HG02885 (cell line): ENCODE measurements at regions not wholly inside any gene's neighbourhood (a gene's known extent, or its start where the extent isn't known, plus 50 kb on each side); places are given as distances from the start of the nearest gene placed in this dataset.
"Not testable (repeated sequence)": the region's sequence is repeated elsewhere in the genome, so short reads cannot be mapped to it uniquely, and the experiment has no call there.

ENCODE experiments used
- ATAC-seq: cut with Tn5 transposase; IDR thresholded peaks from one replicate; pipeline ENCODE4 v1.9.1; 2021; ENCODE audit warnings: mild to moderate bottlenecking; ENCODE audit not compliant: unreplicated experiment, poor library complexity

DNA sequence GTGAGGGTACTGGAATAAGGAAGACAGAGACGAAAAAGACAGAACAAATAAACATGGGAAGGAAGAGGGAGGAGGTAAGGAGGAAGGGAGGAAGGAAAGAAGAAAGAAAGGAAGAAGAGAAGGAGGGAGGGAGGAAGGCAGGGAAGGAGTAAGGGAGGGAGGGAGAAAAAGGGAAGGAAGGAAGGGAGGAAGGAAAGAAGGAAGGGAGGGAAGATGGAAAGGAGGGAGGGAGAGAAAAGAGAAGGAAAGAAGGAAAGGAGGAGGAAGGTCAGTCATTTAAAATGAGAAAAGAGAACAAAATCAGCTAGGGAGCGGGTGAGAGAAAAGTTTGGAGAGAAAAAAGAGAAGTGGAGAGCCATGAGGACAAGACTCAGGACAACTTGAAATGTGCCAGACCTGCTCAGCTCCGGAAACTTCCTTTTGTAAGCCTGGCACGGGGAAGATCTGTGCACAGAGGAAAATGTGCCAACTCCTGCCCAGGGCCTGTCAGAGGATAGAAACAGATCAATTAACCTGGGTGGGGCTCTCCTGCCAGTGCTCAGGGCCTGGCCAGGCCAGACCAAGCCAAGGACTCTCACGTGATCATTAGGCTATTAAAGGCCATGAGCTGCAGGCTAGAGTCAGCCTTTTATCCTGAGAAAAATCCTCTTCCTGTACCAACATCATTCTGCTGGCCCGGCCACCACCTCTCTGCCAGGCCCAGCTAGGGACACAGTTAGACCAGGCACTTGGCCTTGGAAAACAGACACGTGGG is 50.1 kb upstream of the BCL6 start:
- no peak for ATAC-seq

DNA sequence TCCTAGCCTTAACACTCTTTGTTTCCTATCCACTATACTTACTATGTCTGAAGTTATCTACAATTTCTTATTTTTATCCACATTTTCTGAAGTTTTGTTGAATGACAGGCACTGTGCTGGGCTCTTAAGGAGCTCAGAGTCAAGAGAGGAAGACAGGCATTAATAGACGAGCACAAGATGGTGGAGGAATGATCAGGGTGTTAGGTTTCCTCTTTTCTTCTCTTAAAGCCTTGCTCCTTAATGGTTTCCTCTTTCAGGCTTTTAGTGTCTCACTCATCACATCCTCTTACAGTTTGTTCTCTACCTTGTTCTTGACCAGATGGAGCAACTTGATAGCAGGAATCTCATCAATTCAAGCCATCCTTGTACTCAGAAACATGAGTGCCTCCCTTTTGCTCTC is 52.9 kb upstream of the BCL6 start:
- ATAC-seq: no peak

DNA sequence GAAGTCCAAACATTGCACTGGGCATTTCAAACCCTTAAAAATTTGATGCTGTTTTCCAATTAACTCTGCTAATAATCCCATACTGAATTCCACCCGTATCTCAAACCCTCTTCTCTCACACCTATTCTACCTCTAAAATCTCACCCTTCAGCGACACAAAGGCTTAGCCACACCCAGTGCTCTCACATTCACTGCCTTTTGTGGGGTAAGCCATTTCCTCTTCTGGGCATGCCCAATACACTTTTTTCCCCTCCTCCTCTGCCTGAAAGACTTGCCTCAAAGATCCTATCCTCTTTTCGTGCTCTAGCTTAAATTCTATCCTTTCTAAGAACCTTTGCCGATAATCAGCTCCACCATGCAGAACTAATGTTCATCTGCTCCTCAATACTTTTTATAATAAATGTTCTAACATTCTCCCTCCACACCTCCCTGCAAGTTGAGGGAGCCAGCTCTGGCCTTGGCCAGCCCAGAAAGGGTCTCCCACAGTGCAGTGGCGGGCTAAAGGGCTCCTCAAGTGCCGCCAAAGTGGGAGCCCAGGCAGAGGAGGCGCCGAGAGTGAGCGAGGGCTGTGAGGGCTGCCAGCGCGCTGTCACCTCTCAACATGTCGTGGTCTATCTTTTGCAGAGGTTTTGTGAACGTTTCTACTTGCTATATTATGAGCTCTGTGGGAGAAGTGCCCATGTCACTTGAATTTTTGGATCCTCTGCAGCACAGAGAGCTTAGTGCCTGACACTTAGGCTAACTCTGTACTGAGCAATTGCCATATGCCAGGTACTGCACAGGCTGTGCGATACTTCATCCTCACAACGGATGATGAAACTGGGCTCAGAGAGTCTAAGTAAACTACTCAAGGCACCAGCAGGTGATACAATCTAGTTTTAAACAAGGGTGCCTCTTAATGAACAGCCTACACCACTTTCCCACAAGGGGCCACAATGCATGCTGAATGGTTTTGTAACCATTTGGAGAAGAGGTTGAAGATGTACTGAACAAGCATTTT is 53.6 kb upstream of the BCL6 start:
- ATAC-seq: no peak

DNA sequence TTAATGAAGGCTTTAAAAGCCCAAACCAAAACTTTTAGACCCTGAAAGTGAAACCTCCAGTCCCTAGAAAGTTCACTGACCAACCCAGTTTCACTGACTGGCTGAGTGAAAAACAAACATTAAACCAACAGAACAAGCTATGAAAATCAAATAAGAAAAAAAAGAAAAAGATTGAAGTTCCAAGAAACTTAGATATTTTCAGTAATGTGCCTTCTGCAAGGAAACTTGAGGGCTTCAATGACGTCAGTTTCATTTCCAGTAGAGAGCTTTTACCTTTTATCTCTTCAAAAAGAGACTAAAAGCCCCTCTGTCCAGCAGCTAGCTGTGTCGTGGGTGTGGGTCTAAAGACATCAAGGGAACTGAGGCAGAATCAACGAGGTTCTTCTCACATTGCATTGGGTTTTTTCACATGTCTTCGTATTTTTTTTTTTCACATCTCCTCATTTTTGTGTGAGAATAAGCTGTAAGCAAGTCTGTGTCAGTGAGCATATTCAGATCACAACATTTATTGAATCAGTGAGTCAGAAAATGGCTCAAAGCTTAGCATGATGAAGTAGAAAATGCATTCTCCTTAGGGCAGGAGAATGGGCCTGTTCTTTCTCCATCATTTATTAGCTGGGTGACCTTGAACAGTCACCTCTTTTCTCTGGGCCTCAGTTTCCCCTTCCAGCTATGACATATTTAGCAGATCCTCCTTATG is 54.8 kb upstream of the BCL6 start:
- ATAC-seq: no peak

DNA sequence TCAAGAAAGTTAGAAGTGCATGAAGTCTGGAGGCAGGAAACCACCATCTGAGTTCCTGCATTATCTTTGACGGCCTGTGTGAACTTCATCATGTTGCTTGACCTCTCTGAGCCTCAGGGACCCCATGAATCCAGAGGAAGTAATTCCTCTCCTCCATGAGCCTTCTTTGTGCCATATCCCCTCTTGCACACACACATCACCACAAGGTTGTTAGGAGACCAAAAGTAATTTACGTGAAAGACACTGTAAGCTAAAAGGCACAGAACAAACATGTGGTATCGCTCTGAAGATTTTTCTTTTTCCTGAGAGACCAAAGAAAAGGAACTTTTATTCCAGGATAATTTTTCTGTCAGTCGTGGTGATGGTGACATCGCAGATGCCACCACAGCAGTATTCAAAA is 55.9 kb upstream of the BCL6 start:
- no peak for ATAC-seq

DNA sequence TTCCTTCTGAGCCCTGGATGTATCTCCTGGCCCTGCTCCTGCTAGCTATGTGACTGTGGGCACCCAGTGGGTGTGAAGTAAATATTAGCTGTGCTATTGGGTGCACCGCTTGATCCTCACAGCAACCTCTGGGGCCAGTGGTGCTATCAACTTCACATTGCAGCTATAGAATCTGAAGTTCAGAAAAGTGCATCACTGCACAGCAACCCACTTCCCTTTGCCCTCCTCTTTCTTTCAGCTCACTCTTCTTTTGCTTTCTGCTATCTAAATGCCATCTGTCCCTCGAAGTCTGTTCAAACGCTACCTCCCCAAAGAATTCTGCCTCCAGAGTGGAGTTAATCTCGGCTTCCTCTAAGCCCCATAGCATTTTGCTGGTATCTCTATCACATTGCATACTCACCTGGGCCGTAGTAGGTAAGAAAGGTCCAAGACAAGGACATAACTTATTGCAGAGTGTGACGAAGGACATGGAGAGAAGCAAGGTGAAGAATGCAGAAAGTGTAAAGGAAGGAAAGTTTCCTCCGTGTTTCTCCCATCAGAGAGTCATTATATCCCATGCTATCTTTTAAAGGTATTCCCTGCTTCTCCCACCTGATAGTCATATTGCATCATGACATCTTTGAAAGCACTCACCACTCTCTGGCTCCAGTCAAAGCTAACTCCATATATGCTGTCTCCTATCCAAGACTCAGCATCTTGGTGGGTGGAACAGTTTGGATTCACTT is 57.1 kb upstream of the BCL6 start:
- ATAC-seq: no peak

DNA sequence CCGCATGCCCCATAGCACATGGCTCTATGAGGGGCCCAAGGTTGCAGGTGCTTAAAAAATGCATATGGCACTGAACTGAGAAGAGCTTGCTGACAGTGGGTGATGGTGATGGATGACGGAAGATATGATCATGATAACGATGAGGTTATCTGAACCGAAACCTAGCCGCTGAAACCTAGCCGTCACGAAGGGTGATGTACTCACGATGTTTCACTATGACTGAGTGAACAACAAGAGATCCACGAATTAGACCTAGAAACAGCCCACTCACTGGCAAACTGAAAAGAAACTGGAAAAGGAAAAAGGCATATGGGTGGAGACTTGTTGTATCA is 57.6 kb upstream of the BCL6 start:
- peak; percentile 92 for ATAC-seq

DNA sequence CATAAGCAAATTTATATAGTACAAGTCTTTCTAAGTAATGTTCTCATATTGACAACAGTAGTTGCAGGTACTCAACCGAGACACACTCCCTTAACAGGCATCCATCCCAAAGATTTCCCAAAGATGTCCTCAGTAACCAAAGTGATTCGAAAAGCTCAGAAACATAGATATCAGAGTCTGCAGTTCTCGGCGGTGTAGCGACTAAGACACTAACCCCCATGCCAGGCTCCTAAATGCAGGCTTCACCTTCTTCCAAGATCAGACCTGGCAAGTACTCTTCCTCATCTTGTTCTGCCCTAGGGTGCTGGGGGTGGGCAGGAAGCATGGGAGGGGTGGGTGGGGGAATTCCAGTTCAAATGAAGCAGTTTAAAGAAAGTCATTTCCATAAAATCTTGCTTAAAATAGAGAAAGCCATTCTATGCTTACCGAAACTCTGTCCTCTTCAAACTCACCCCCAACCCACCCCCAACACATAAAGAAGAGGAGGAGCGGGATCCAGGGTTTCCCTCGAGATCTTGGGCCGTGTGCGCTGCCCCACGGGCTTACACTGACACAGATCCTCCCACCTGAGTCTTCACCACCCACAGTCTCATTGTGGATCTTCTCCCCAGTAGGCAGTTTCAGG is 59.0 kb upstream of the BCL6 start:
- no peak for ATAC-seq

DNA sequence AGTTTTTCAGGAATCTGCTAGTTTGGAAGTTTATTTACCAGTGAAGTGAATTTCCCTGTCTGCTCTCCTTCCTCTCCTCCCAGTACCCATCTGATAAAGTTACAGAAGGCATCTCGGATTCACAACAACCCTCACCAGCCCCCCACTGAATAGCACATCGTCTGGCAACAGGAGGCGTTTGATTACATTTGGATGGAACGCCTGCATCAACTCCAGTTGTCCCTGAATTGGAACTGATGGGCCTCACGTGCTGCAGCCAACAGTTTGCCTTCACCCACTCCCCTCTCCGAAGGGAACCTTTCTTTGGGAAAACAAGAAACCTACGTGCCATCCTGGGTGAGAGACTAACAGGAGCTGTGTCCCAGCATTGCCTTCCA is 59.5 kb upstream of the BCL6 start:
- ATAC-seq: no peak

DNA sequence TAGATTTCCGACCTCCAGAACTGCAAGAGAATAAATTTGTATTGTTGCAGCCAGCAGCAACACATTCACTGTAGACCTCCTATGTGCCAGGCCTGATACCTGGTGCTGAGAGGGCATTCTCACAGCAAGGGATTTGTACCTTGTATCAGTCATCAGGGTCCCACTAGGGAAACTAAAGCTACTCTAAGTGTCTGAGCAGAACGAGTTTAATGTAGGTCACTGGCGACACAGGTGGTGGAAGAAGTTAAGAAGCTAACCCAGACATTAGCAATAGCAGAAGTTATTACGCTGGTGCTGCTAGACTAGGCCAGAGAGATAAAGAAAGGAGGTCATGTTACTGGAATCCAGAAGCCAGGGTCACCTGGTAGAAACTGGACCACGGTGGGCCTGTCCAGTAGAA is 60.5 kb upstream of the BCL6 start:
- ATAC-seq: no peak

DNA sequence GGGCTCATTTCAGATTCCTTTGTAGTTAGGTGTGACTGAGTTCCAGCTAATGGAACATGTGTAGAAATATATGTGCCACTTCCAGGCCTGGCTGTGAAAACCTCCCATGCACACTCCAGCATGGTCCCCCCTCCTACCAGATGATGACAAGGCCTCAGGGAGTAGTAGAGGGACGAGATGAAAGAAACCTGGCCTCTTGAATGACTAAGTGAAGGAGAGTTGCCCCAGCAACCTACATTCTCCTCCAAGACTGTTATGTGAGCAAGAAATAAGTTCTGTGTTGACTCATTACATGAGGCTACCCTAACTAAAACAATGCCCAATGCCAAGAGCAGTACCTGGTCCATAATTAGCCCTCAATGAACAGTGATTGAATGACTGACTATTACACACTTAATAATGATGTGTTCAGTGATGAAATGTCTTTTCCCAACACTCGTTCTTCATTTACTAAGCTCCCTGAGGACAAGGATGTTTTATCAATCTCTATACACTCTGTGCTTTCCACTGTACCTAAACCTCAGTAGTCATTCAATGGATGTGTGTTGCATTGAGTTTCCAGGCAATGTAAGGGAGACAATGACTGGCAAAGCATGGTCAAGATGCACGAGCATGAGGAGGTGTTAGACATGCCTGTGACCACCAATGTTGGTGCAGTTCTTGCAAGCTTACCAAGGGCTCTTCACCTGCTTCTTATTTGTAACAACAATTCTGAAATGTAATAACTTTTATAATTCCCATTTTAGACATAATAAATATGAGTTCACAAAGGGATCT is 62.0 kb upstream of the BCL6 start:
- ATAC-seq: no peak

DNA sequence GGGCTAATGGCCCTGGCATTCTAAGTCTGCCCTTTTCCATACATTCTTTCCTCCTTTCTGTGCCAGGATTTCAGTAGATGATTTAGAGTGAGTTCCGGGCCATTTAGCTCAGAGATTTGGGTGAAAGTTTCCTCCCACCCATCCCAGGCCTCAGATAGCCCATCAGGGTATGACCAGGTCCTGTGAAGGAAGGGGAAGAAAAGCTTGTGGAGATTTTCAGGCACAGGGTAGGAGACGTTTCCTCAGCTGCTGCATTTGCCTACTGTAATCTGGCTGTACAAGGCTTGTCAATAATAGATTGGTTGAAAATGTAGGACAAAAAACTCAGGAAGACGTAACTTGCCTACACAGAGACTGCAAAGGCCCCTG is 63.2 kb upstream of the BCL6 start:
- no peak for ATAC-seq

DNA sequence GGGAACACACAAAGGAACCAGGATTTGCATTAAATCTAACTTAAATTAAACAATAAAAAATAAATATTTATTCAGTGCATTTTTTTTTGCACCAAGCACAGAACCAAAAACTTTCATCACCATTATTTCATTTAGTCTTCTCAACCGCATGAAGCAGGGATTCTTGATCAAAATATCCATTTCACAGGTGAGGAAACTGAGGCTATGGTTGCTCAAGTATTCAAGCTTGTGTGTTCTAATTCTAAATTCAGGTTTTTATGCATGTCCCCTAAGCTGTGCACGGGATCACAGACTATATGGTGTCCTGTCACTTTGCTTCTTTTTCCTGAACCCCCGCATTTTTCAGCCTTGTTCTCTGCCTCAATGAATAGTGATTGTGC is 64.3 kb upstream of the BCL6 start:
- no peak for ATAC-seq

DNA sequence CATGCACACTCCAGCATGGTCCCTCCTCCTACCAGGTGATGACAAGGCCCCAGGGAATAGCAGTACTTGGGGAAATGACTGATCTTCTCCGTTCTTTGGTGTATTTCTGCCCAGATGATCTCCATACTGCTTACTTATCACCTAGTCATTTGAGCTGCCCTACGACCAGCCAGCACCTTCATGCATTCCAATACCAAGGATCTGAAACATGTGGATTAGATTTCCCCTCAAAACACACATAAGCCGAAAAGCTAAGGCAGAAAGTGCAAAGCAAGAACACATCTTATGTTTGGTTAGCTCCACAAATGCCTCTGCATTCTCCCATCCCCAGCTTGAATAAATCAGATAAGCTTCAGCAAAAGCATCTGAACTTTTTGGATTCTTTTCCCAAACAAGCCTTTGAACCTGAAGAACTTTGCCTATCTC is 64.8 kb upstream of the BCL6 start:
- no peak for ATAC-seq

DNA sequence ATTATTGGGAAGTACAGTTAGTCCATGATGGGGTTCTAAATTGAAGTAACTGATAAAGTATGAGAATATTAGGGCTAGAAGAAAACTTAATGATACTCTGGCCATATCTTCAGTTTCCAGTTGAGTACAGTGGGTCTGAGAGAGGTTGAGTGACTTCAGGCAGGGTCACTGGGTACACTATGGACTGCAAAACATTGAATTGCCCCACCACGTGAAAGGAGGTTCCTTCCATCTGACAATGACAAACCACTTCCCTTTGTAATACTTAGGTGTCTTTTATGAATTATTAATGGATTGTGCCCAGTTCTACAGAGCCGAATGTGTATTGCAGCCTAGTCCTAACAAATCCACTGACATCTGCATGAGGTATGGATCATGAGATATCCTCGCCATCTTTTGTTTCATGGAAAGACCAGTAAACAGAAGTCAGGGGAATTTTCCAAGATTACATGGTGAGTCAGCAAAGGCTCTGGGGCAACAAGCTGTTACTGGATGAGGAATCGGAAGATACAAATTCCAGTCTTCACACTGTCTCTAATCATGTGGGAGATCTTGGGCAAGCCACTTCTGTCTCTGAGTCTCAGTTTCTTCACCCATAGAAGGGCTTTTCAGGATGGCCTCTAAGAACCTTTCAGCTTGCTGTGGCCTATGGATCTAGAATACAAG is 66.5 kb upstream of the BCL6 start:
- ATAC-seq: no peak

DNA sequence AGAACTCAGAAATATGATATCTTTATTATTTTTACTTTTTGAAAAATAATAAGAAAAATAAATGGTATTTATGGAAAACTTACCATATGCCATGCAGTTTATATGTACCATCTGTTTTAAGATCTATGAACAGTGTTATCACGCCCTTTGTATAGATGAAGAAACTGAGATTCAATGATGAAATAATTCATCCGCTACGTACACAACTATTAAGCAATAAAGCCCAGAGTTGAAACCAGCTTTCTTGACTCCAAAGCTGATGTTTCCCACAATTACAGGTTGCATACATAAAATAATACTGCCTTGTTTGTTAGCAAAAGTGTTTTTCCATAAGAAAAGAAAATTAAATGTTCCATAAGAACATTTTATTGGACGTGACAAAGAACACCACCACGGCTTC is 67.2 kb upstream of the BCL6 start:
- no peak for ATAC-seq

DNA sequence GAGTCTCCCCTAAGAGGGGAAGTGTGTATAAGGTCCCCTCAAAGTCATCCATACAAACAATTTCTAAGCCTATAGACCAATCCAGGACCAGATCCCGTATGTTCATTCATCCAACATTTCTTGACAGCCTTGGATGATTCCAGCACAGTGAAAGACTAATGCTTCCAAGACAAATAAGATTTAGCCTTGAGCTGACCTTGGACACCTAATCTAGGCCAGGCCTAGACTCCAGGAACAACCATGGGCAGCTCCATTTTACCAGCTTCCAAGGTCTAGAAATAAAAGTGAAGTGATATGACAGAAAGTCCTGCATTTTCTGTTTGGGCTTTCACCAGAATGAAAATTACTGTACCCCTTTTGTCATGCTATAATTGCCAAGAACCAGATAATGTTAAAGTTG is 67.9 kb upstream of the BCL6 start:
- no peak for ATAC-seq

DNA sequence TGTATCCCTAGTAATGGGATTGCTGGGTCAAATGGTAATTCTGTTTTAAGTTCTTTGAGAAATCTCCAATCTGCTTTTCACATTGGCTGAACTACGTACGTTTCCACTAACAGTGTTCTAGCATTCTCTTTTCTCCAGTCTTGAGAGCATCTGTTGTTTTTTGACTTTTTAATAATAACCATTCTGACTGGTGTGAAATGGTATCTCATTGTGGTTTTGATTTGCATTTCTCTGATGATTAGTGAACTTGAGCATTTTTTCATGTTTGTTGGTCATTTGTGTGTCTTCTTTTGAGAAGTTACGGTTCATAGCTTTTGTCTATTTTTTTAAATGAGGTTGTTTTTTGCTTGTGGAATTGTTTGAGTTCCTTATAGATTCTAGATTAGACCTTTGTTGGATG is 72.5 kb upstream of the BCL6 start:
- not testable (repeated sequence) for ATAC-seq
